ENCODE measurements at regions not wholly inside any gene's neighbourhood (a gene's known extent, or its start where the extent isn't known, plus 50 kb on each side); places are given as distances from the start of the nearest gene placed in this dataset.
A peak's percentile ranks its signal among the peaks of the same experiment; 100 is the strongest.

GRCh38 chr14:71590131-71590530 is 342.1 kb upstream of the RGS6 start:
- H3K4me3 ChIP-seq (ENCODE audit: low read depth, low read length): no peak overlapping the region
- DNase-seq (ENCODE audit: low read depth): no peak
- TF ChIP-seq CTCF (IDR thresholded peaks at IDR 0.05; ENCODE audit: insufficient read depth, low read depth, low read length, missing control alignments): no peak

GRCh38 chr14:71591231-71591630 is 341.0 kb upstream of the RGS6 start:
- no peak overlapping the region for H3K4me3 ChIP-seq (ENCODE audit: low read depth, low read length)
- no peak for TF ChIP-seq CTCF (IDR thresholded peaks at IDR 0.05; ENCODE audit: insufficient read depth, low read depth, low read length, missing control alignments)
- DNase-seq (ENCODE audit: low read depth): no peak

DNA sequence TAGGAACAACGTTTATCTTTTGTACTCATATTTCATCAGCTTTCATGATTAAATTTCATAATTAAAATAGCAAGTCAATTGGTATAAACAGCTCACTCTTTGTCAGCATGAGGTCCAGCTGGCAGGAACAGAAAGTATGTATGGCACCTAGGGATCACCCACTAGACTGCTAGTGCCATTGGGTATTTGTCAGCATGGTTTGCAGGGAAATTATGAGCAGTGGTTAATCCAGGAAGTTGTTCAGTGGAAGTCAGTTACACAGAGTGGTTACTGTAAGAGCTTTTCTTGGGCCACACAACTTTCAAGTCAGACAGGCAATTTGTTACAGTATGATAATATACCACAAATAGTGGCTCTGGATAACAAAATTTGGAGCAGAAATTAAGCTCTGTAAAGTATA is 340.3 kb upstream of the RGS6 start:
- no peak for TF ChIP-seq CTCF (IDR thresholded peaks at IDR 0.05; ENCODE audit: insufficient read depth, low read depth, low read length, missing control alignments)
- DNase-seq (ENCODE audit: low read depth): peak; percentile 57
- H3K4me3 ChIP-seq (ENCODE audit: low read depth, low read length): no peak overlapping the region

DNA sequence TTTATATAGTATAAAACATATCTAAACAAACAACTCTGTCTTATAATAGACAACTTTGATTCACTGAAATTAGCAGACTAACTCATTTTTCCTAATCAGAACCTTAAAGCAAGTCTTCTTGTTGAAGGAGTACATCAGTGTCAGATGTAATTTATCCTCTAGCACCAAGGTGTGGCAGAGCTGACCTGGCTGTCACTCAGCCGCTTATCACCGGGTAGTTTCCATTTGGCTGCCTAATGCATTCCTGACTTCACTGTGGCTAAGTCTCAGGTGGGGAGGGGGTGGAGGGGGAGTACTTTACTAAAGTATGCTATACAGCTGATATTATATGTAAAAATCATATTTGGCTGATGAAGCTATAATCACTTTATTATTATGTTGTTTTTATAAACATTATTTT is 339.9 kb upstream of the RGS6 start:
- no peak overlapping the region for H3K4me3 ChIP-seq (ENCODE audit: low read depth, low read length)
- TF ChIP-seq CTCF (IDR thresholded peaks at IDR 0.05; ENCODE audit: insufficient read depth, low read depth, low read length, missing control alignments): no peak
- DNase-seq (ENCODE audit: low read depth): no peak

GRCh38 chr14:71593966-71594365 is 338.3 kb upstream of the RGS6 start:
- DNase-seq (ENCODE audit: low read depth): no peak
- no peak for TF ChIP-seq CTCF (IDR thresholded peaks at IDR 0.05; ENCODE audit: insufficient read depth, low read depth, low read length, missing control alignments)
- no peak overlapping the region for H3K4me3 ChIP-seq (ENCODE audit: low read depth, low read length)

DNA sequence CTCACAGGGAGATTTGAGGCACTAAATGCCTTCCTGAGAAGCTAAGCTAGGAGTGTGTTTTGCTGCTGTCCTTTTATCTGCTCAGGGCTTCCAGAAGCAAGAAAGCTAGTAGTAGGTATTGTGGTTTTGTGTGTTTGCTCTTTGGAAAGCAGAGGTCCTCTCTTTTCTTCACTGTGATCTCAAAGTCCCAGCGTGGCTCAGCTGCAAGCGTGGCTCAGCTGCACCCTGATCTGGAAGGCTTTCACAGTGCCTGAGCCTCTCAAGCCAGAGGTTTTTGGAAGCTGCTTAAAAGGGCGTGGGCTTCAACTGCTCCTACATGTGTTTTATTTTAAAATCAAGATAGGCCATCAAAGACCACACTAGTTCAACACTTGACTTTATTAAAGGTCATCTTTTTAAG is 337.4 kb upstream of the RGS6 start:
- DNase-seq (ENCODE audit: low read depth): no peak
- TF ChIP-seq CTCF (IDR thresholded peaks at IDR 0.05; ENCODE audit: insufficient read depth, low read depth, low read length, missing control alignments): no peak
- H3K4me3 ChIP-seq (ENCODE audit: low read depth, low read length): no peak overlapping the region

DNA sequence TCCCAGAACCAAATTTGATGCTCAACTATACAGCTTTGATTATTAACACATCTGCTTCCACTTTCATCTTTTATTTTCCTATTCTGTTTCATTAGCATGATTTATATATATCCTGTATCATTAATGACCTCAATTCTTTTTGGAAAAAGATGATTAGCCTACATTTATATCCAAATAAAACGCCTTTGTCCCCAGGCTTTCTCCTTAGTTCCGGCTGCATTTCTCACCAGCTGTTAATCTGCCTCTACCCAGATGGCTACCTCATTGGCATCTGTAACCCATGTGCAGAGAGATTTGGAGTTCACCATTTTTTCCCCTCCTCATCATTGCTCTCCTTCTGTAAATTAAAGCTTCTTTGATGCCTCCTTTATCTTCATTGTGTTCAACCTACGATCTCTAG is 336.8 kb upstream of the RGS6 start:
- no peak overlapping the region for H3K4me3 ChIP-seq (ENCODE audit: low read depth, low read length)
- no peak for DNase-seq (ENCODE audit: low read depth)
- TF ChIP-seq CTCF (IDR thresholded peaks at IDR 0.05; ENCODE audit: insufficient read depth, low read depth, low read length, missing control alignments): no peak
